Right atrium auricular region (tissue), 2 donors: ENCODE measurements at regions not wholly inside any gene's neighbourhood (a gene's known extent, or its start where the extent isn't known, plus 50 kb on each side); places are given as distances from the start of the nearest gene placed in this dataset.

Source experiments
- DNase-seq: peaks from one replicate; pipeline ENCODE4 v3.0.0-alpha.2; 2019; ENCODE audit warnings: low spot score
- H3K27ac ChIP-seq, 2 donors: fragments of 200-600 bp; sonication (generic); 1 replicate in 1 of 2; 2 replicates in 1 of 2; pipeline ENCODE4 v1.5.1; 2016 to 2019
- H3K27me3 ChIP-seq, 2 donors: fragments of 200-600 bp; sonication (generic); one replicate each; pipeline versions ENCODE4 v1.5.1 to v1.6.0; 2017 to 2019
- H3K36me3 ChIP-seq: fragments of 200-600 bp; sonication (generic); one replicate; pipeline ENCODE4 v1.5.1; 2016
- H3K4me1 ChIP-seq, 2 donors: fragments of 200-600 bp; sonication (generic); one replicate each; pipeline versions ENCODE4 v1.5.1 to v1.6.0; 2017 to 2019
- H3K4me3 ChIP-seq, 2 donors: fragments of 200-600 bp; sonication (generic); 1 replicate in 1 of 2; 2 replicates in 1 of 2; pipeline ENCODE4 v1.5.1; 2017 to 2019; ENCODE audit warnings: mild to moderate bottlenecking in 1 of 2, moderate library complexity in 1 of 2
- H3K9me3 ChIP-seq, 2 donors: fragments of 200-600 bp; sonication (generic); one replicate each; pipeline ENCODE4 v1.5.1; 2019
- TF ChIP-seq, protein P1 (sequence below), 2 donors: fragments of 200-600 bp; sonication (generic); IDR thresholded peaks; one replicate each; pipeline ENCODE4 v1.5.1; 2019; ENCODE audit warnings: antibody characterized with exemption in 2 of 2

DNA sequence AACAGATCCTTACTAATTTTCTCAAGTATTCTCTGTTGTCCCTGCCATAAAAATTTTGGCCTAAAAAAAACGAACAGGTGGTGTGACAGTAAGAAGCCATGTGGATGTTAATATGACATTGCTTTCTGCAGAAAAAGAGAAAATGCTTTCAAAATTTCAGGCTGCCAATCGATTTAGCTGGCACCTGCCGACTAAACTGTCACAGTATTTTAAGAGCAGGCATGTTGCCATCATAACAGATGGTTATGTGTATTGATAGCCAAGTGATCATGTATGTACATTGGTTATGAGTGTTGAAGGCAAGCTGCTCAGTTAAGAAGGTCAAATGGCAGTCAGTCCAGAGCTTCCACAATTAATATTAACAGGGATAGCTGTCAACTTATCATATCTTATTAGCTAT lies 1017.0 kb downstream of the MRPL39 start:
- no peaks in the 10 kb centered on the region for H3K9me3 ChIP-seq
- TF ChIP-seq, protein P1, sequence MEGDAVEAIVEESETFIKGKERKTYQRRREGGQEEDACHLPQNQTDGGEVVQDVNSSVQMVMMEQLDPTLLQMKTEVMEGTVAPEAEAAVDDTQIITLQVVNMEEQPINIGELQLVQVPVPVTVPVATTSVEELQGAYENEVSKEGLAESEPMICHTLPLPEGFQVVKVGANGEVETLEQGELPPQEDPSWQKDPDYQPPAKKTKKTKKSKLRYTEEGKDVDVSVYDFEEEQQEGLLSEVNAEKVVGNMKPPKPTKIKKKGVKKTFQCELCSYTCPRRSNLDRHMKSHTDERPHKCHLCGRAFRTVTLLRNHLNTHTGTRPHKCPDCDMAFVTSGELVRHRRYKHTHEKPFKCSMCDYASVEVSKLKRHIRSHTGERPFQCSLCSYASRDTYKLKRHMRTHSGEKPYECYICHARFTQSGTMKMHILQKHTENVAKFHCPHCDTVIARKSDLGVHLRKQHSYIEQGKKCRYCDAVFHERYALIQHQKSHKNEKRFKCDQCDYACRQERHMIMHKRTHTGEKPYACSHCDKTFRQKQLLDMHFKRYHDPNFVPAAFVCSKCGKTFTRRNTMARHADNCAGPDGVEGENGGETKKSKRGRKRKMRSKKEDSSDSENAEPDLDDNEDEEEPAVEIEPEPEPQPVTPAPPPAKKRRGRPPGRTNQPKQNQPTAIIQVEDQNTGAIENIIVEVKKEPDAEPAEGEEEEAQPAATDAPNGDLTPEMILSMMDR (IDR thresholded peaks at IDR 0.05): no peak
- H3K4me3 ChIP-seq: no peak overlapping the region
- no peak for DNase-seq
- no peaks in the 10 kb centered on the region for H3K36me3 ChIP-seq
- no peaks in the 10 kb centered on the region for H3K27me3 ChIP-seq
- no peak overlapping the region for H3K27ac ChIP-seq
- H3K4me1 ChIP-seq: no peaks in the 10 kb centered on the region

DNA sequence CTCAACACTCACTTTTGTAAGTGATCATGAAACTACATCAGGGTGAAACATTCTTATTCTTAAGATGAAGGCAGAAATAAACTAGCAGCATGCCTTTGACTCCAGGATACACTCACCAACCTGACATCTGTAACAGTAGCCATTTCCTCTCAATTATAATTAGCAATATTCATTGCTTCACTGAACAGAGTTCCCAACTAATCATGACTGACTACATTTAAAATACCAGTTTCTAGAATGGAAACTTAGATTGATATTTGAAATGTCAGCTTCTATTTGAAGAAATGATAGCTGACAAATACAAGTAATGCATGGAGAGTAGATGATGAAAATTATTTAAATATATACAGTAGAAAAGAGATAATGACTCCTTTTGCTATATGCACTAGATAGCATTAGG lies 1023.8 kb downstream of the MRPL39 start:
- no peak for DNase-seq
- H3K4me1 ChIP-seq: no peaks in the 10 kb centered on the region
- TF ChIP-seq, protein P1 (IDR thresholded peaks at IDR 0.05): no peak
- H3K27ac ChIP-seq: no peak overlapping the region
- no peak overlapping the region for H3K4me3 ChIP-seq
- no peaks in the 10 kb centered on the region for H3K9me3 ChIP-seq
- H3K27me3 ChIP-seq: no peaks in the 10 kb centered on the region
- no peaks in the 10 kb centered on the region for H3K36me3 ChIP-seq

DNA sequence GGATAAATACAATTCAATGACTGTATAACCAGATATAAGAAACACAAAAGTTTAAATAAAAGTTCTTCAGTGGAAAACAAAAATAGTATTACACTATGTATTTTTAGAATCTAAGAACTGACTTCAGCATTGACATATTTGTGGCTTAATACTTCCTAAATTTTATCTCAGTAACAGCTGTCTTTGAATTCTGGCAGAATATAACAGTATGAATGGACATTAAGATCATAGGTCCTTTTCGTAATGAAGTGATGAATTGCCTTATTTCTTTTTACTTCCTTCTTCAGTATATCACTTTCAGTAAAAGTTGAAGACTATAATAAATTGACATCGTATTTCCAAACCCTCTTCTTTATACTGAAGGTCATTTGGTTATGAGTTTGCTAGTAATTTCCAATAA lies 1030.0 kb downstream of the MRPL39 start:
- Histone ChIP-seq H3K36me3 (no peaks in the 10 kb centered on the region), H3K4me1 (no peaks in the 10 kb centered on the region), H3K9me3 (peaks cover 0 to 3% of the 10 kb centered on the region in 2 donors), H3K27me3 (no peaks in the 10 kb centered on the region), H3K4me3 (no peak overlapping the region), H3K27ac (no peak overlapping the region)
- no peak for DNase-seq
- TF ChIP-seq, protein P1 (IDR thresholded peaks at IDR 0.05): no peak

DNA sequence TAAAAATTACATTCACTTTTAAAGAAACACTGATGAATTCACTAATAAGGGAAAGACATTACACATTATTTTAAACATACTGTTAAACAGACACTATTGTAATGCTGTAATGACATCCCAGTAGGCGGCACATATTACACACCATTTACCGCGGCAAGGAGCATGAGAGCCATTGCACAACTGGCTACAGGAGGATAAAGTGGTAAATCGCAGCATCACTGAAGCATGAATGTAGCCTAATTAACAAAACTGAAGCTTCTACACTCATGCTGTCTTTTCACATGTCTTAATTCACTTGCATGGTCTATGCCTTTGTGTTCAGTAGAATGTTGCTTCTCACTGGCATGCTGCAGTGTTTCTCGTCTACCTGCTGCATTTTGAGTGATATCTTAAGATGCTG lies 1046.0 kb downstream of the MRPL39 start:
- Histone ChIP-seq H3K27ac (no peak overlapping the region), H3K4me3 (no peak overlapping the region), H3K4me1 (no peaks in the 10 kb centered on the region), H3K27me3 (no peaks in the 10 kb centered on the region), H3K36me3 (no peaks in the 10 kb centered on the region), H3K9me3 (no peaks in the 10 kb centered on the region)
- TF ChIP-seq, protein P1 (IDR thresholded peaks at IDR 0.05): no peak
- no peak for DNase-seq

DNA sequence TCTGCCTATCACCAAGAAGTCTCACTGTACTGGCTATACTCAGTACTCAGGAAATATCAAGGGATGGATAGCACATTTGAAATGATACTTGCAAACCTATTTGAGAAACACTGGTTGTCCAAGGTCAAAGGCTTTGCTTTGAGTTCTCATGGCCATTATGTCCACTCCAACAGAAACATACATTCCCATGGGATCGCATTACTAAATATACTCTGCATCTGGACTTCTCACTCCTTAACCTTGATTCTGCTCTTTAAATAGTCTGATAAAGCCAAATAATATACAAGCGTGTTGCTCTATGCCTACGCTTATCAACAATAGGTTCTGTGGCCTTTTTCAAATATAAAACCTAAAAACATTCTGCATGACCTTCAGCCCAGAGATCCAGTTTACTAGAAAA lies 1054.8 kb downstream of the MRPL39 start:
- TF ChIP-seq, protein P1 (IDR thresholded peaks at IDR 0.05): no peak
- Histone ChIP-seq H3K4me3 (no peak overlapping the region), H3K9me3 (no peaks in the 10 kb centered on the region), H3K4me1 (no peaks in the 10 kb centered on the region), H3K36me3 (no peaks in the 10 kb centered on the region), H3K27ac (no peak overlapping the region), H3K27me3 (no peaks in the 10 kb centered on the region)
- DNase-seq: no peak

DNA sequence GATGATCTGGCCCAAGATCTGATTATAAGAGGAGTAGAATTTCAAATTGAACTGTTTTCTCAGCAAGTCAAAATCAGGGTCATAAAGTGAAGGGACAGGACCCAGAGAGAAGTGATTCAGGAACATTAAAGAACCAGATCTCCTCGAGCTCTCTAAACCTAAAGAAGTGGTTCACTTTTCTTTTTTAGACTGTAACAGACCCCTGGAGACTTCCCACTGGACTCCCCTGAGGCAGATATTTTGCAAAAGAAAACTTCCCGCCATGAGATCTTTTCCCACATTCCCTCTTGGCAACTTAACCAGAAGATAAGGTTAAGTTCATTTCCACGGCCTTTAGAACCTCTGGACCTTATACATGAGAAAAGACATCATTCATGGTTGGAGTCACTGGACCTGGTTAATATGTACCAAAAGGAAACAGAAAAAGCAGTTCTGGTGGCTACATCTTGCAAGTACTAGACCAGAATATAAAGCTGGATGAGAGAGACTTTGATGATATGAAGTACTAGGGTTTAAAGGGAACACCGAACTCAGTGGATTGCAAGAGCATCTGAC lies 1061.4 kb downstream of the MRPL39 start:
- Histone ChIP-seq H3K4me1 (no peaks in the 10 kb centered on the region), H3K9me3 (no peaks in the 10 kb centered on the region), H3K36me3 (no peaks in the 10 kb centered on the region), H3K27me3 (no peaks in the 10 kb centered on the region), H3K27ac (no peak overlapping the region), H3K4me3 (no peak overlapping the region)
- DNase-seq: no peak
- TF ChIP-seq, protein P1 (IDR thresholded peaks at IDR 0.05): no peak
